HG03060 (cell line): ENCODE measurements at regions not wholly inside any gene's neighbourhood (a gene's known extent, or its start where the extent isn't known, plus 50 kb on each side); places are given as distances from the start of the nearest gene placed in this dataset.
"Not testable (repeated sequence)": the region's sequence is repeated elsewhere in the genome, so short reads cannot be mapped to it uniquely, and the experiment has no call there.

Experiments
- ATAC-seq: cut with Tn5 transposase; IDR thresholded peaks from one replicate; pipeline ENCODE4 v1.9.1; 2021; ENCODE audit warnings: low read depth, moderate number of reproducible peaks; ENCODE audit not compliant: unreplicated experiment

- ATAC-seq: no peak
Observed at GRCh38 chr12:70008944-70009343, 183.9 kb downstream of the MYRFL start.

GRCh38 chr12:70011353-70011752 lies 186.3 kb downstream of the MYRFL start:
- no peak for ATAC-seq

- ATAC-seq: not testable (repeated sequence)
Observed at GRCh38 chr12:70013016-70013415, 188.0 kb downstream of the MYRFL start.

- no peak for ATAC-seq
Observed at GRCh38 chr12:70028515-70028914, 203.5 kb downstream of the MYRFL start.

- ATAC-seq: no peak
Observed at GRCh38 chr12:70028918-70029317, 203.9 kb downstream of the MYRFL start.

- ATAC-seq: no peak
Observed at GRCh38 chr12:70031046-70031445, 206.0 kb downstream of the MYRFL start.

GRCh38 chr12:70032076-70032475 lies 207.0 kb downstream of the MYRFL start:
- ATAC-seq: no peak

- ATAC-seq: no peak
Observed at GRCh38 chr12:70033310-70033709, 208.3 kb downstream of the MYRFL start.

- no peak for ATAC-seq
Observed at GRCh38 chr12:70040141-70040540, 203.1 kb upstream of the CNOT2 start.

GRCh38 chr12:70042675-70043074 lies 200.6 kb upstream of the CNOT2 start:
- no peak for ATAC-seq

- no peak for ATAC-seq
Observed at GRCh38 chr12:70043490-70044138, 199.6 kb upstream of the CNOT2 start.

GRCh38 chr12:70044167-70044566 lies 199.1 kb upstream of the CNOT2 start:
- ATAC-seq: no peak

- ATAC-seq: no peak
Observed at GRCh38 chr12:70045036-70045435, 198.2 kb upstream of the CNOT2 start.

GRCh38 chr12:70045514-70045913 lies 197.7 kb upstream of the CNOT2 start:
- ATAC-seq: no peak

GRCh38 chr12:70048521-70049250 lies 194.5 kb upstream of the CNOT2 start:
- no peak for ATAC-seq

GRCh38 chr12:70049596-70050360 lies 193.5 kb upstream of the CNOT2 start:
- peak; percentile 94 for ATAC-seq

GRCh38 chr12:70052476-70052875 lies 190.8 kb upstream of the CNOT2 start:
- ATAC-seq: no peak

- no peak for ATAC-seq
Observed at GRCh38 chr12:70052931-70053497, 190.2 kb upstream of the CNOT2 start.

- no peak for ATAC-seq
Observed at GRCh38 chr12:70059373-70059772, 183.9 kb upstream of the CNOT2 start.

GRCh38 chr12:70060634-70061033 lies 182.6 kb upstream of the CNOT2 start:
- ATAC-seq: no peak

- no peak for ATAC-seq
Observed at GRCh38 chr12:70068743-70069142, 174.5 kb upstream of the CNOT2 start.
